K562 (cell line): ENCODE measurements at regions not wholly inside any gene's neighbourhood (a gene's known extent, or its start where the extent isn't known, plus 50 kb on each side); places are given as distances from the start of the nearest gene placed in this dataset.

Source experiments
- ATAC-seq: fragments of 200-7000 bp; cut with Tn5 transposase; 3 replicates; pipeline ENCODE4 v1.9.1; 2020; ENCODE audit warnings: moderate library complexity
- BruUV-seq: library from RNA; stranded (reverse); fragments of 400-500 nt; replicated peaks from 2 replicates; lab custom pipeline; 2021; lab: Mats Ljungman, UMichigan
- CTCF ChIA-PET: fragments of 300-600 bp; formaldehyde crosslinking; extraction: SDS; loops from one replicate; lab custom pipeline; 2021; ENCODE audit warnings: low intra/inter-chr PET ratio; lab: Yijun Ruan, JAX
- POLR2A ChIA-PET: fragments of 300-600, 350-650 bp; sonication (Branson Sonifier 250); formaldehyde crosslinking; extraction: SDS; loops from one replicate; lab custom pipeline; 2021; ENCODE audit warnings: antibody characterized with exemption, inconsistent platforms; lab: Yijun Ruan, JAX
- DNase-seq, 4 experiments: peaks; one replicate each; pipeline versions ENCODE4 v3.0.0 to v3.0.0-alpha.2; 2011 to 2018; ENCODE audit warnings: low spot score in 3 of 4, mixed read lengths in 3 of 4; ENCODE audit errors: extremely low read depth in 1 of 4
- FAIRE-seq: peaks from 2 replicates; lab custom pipeline; 2011; peaks lifted over from hg19 to GRCh38; lab: Jason Lieb, UNC
- H2AFZ ChIP-seq: 2 replicates; pipeline ENCODE4 v1.6.0; 2011; ENCODE audit warnings: low read depth, low read length, control low read depth, inconsistent platforms
- H3K27ac ChIP-seq: fragments of 200-600 bp; 3 replicates; pipeline ENCODE4 v1.8.0; 2011; ENCODE audit warnings: low read depth, mild to moderate bottlenecking, control low read depth, inconsistent platforms, low read length, moderate library complexity, mixed read lengths; ENCODE audit errors: extremely low read depth
- H3K27me3 ChIP-seq, 2 experiments: fragments of 300-600 bp in 1 of 2; 2 replicates in 1 of 2; 3 replicates in 1 of 2; pipeline versions ENCODE4 v1.6.0 to v1.8.0; 2011; ENCODE audit warnings: inconsistent platforms in 2 of 2, low read length in 2 of 2, mild to moderate bottlenecking in 1 of 2, mixed read lengths in 1 of 2, moderate library complexity in 1 of 2; ENCODE audit not compliant: control insufficient read depth in 2 of 2, insufficient read depth in 2 of 2
- H3K36me3 ChIP-seq: fragments of 300-600 bp; 3 replicates; pipeline ENCODE4 v1.8.0; 2011; ENCODE audit warnings: mild to moderate bottlenecking, low read length, inconsistent platforms; ENCODE audit not compliant: control insufficient read depth, insufficient read depth
- H3K4me1 ChIP-seq, 2 experiments: fragments of 200-600 bp in 1 of 2; replicated peaks in 1 of 2; 2 replicates in 1 of 2; 3 replicates in 1 of 2; pipeline versions ENCODE4 v1.5.1 to v1.8.0; 2011; ENCODE audit warnings: inconsistent platforms in 2 of 2, low read length in 2 of 2, mild to moderate bottlenecking in 1 of 2, mixed read lengths in 1 of 2, moderate library complexity in 1 of 2; ENCODE audit not compliant: control insufficient read depth in 2 of 2, insufficient read depth in 2 of 2
- H3K4me2 ChIP-seq: 2 replicates; pipeline ENCODE4 v1.6.1; 2011; ENCODE audit warnings: low read length, control low read depth, inconsistent platforms, mixed read lengths; ENCODE audit not compliant: insufficient read depth
- H3K4me3 ChIP-seq: fragments of 200-600 bp; sonication (generic), shearing (Covaris generic); 2 replicates; pipeline ENCODE4 v1.5.1; 2016; ENCODE audit warnings: control low read depth, inconsistent platforms
- H3K79me2 ChIP-seq: fragments of 200-600 bp; 3 replicates; pipeline ENCODE4 v1.8.0; 2011; ENCODE audit warnings: low read length, inconsistent platforms; ENCODE audit not compliant: control insufficient read depth, insufficient read depth
- H3K9ac ChIP-seq, 2 experiments: 2 replicates each; pipeline versions ENCODE4 v1.6.0 to v1.6.1; 2011; ENCODE audit warnings: low read depth in 2 of 2, low read length in 2 of 2, control low read depth in 1 of 2, inconsistent platforms in 1 of 2, mild to moderate bottlenecking in 1 of 2, mixed read lengths in 1 of 2; ENCODE audit not compliant: insufficient read depth in 1 of 2
- H3K9me1 ChIP-seq: one replicate; pipeline ENCODE4 v1.6.0; 2011; ENCODE audit warnings: inconsistent platforms, mild to moderate bottlenecking, low read length, moderate library complexity; ENCODE audit not compliant: control insufficient read depth, insufficient read depth
- H3K9me3 ChIP-seq: replicated peaks from 2 replicates; pipeline ENCODE4 v1.5.1; 2011; ENCODE audit warnings: low read depth, low read length, inconsistent platforms; ENCODE audit not compliant: control insufficient read depth, insufficient read depth
- H4K20me1 ChIP-seq: replicated peaks from 2 replicates; pipeline ENCODE4 v1.6.1; 2011; ENCODE audit warnings: low read length, inconsistent platforms, mixed read lengths; ENCODE audit not compliant: control insufficient read depth, insufficient read depth
- ATF6 ChIP-seq: sonication (generic); formaldehyde crosslinking; IDR thresholded peaks from 2 replicates; pipeline ENCODE4 v1.4.0; 2020; ENCODE audit warnings: mild to moderate bottlenecking, missing genetic modification reagents
- CCAR2 ChIP-seq: fragments of 200-400 bp; formaldehyde crosslinking; IDR thresholded peaks from 2 replicates; pipeline ENCODE4 v1.6.1; 2017; ENCODE audit warnings: mild to moderate bottlenecking, low read depth, low read length
- ETV5 ChIP-seq: sonication (generic); formaldehyde crosslinking; IDR thresholded peaks from 2 replicates; pipeline ENCODE4 v1.4.0; 2020; ENCODE audit warnings: low read depth, mild to moderate bottlenecking, missing genetic modification reagents
- FIP1L1 ChIP-seq: fragments of 200-400 bp; formaldehyde crosslinking; IDR thresholded peaks from 2 replicates; pipeline ENCODE4 v1.6.1; 2018; ENCODE audit warnings: mild to moderate bottlenecking, low read depth, low read length; ENCODE audit not compliant: poor library complexity, severe bottlenecking
- GTF2E2 ChIP-seq: fragments of 200-800 bp; sonication (Bioruptor generic); IDR thresholded peaks from 2 replicates; pipeline ENCODE4 v1.6.1; 2016; ENCODE audit warnings: missing genetic modification characterization, missing compliant biosample characterization
- HDAC3 ChIP-seq: fragments of 450-650 bp; IDR thresholded peaks from 2 replicates; pipeline ENCODE4 v1.6.1; 2018; ENCODE audit warnings: borderline replicate concordance, mild to moderate bottlenecking, moderate library complexity; ENCODE audit not compliant: partially characterized antibody
- MTA2 ChIP-seq: fragments of 450-650 bp; IDR thresholded peaks from 2 replicates; pipeline ENCODE4 v1.6.1; 2016; ENCODE audit warnings: low read depth
- NONO ChIP-seq, 2 experiments: fragments of 200-400 bp in 1 of 2; fragments of 450-650 bp in 1 of 2; formaldehyde crosslinking in 1 of 2; IDR thresholded peaks; 2 replicates each; pipeline ENCODE4 v1.6.1; 2017; ENCODE audit warnings: low read depth in 2 of 2, mild to moderate bottlenecking in 2 of 2, moderate library complexity in 2 of 2, low read length in 1 of 2
- RBM14 ChIP-seq: fragments of 200-400 bp; formaldehyde crosslinking; IDR thresholded peaks from 2 replicates; pipeline ENCODE4 v1.6.1; 2018; ENCODE audit warnings: low read depth, mild to moderate bottlenecking, low read length, moderate library complexity, borderline replicate concordance; ENCODE audit not compliant: insufficient read depth
- RBM15 ChIP-seq: fragments of 200-400 bp; formaldehyde crosslinking; IDR thresholded peaks from 2 replicates; pipeline ENCODE4 v1.6.1; 2018; ENCODE audit warnings: mild to moderate bottlenecking, low read length, moderate library complexity; ENCODE audit not compliant: insufficient read depth
- RFX1 ChIP-seq: fragments of 450-650 bp; IDR thresholded peaks from 2 replicates; pipeline ENCODE4 v1.6.1; 2016; ENCODE audit warnings: mild to moderate bottlenecking, moderate library complexity
- SMAD2 ChIP-seq: fragments of 150-350 bp; IDR thresholded peaks from 2 replicates; pipeline ENCODE4 v1.6.1; 2014; ENCODE audit warnings: low read depth, mild to moderate bottlenecking, low read length
- XRCC5 ChIP-seq: fragments of 200-400 bp; formaldehyde crosslinking; IDR thresholded peaks from 2 replicates; pipeline ENCODE4 v1.6.1; 2017; ENCODE audit warnings: low read depth, mild to moderate bottlenecking, low read length
- ZC3H8 ChIP-seq: fragments of 450-650 bp; IDR thresholded peaks from 2 replicates; pipeline ENCODE4 v1.6.1; 2017
- ZNF146 ChIP-seq: IDR thresholded peaks from one replicate; pipeline ENCODE4 v1.6.1; 2018; ENCODE audit warnings: missing compliant biosample characterization; ENCODE audit not compliant: unreplicated experiment
- WGBS: fragments of 100-300 bp; shearing (Covaris generic); methylation state at CpG from one replicate; pipeline ENCODE4 v1.1.6; 2016; ENCODE audit warnings: low coverage, mixed read lengths; ENCODE audit not compliant: insufficient coverage; ENCODE audit errors: missing lambda C conversion rate; 5-methylcytosine and 5-hydroxymethylcytosine counted together
- in situ Hi-C: fragments of 300-500 bp; cut with MboI; formaldehyde crosslinking; loops from 4 replicates; pipeline ENCODE4 v1.15.0; 2018; ENCODE audit warnings: inconsistent platforms, mixed read lengths
- intact Hi-C: fragments of 100-400 bp; cut with micrococcal nuclease; formaldehyde crosslinking; loops from 2 replicates; pipeline ENCODE4 v1.14.2; 2022

- Histone ChIP-seq H2AFZ (no peak overlapping the region), H3K4me1 (no peaks in the 10 kb centered on the region), H3K9me1 (no peaks in the 10 kb centered on the region), H3K4me2 (no peak overlapping the region), H3K36me3 (no peaks in the 10 kb centered on the region), H3K9me3 (0 out of 2 replicates have a peak, but pooled peaks cover 2% of the 10 kb centered on the region), H3K27ac (no peak overlapping the region), H3K27me3 (no peaks in the 10 kb centered on the region), H3K79me2 (no peaks in the 10 kb centered on the region)
- ChIA-PET CTCF (no interaction called here), POLR2A (no interaction called here)
- BruUV-seq: no TSS peak
- ATAC-seq (no peak), FAIRE-seq (no peak)
- WGBS: under 1% methylated on average over 8 of the region's 8 CpGs
- intact Hi-C loops: no loop called here
- in situ Hi-C loops: no loop called here
- TF ChIP-seq RBM15: no peak
- no peak for TF ChIP-seq MTA2
- TF ChIP-seq SMAD2: no peak
- TF ChIP-seq ETV5 (CRISPR knock-in tag): no peak
- TF ChIP-seq, all 486 proteins: peak for 0
- Histone ChIP-seq H3K4me3 (no peak overlapping the region), H3K9ac (no peak overlapping the region), H4K20me1 (no peaks in the 10 kb centered on the region)
- DNase-seq: no peak
These were observed 226.2 kb downstream of the AJAP1 start for GRCh38 chr1:4880626-4881025.

- DNase-seq (no peak), FAIRE-seq (no peak), ATAC-seq (no peak)
- H3K27ac ChIP-seq: no peak overlapping the region
- intact Hi-C loops: no loop called here
- in situ Hi-C loops: no loop called here
- CTCF ChIA-PET: no interaction called here
- H2AFZ ChIP-seq: no peak overlapping the region
- H3K36me3 ChIP-seq: no peaks in the 10 kb centered on the region
- H3K79me2 ChIP-seq: no peaks in the 10 kb centered on the region
- BruUV-seq: no TSS peak
- no peaks in the 10 kb centered on the region for H3K9me1 ChIP-seq
- no peak overlapping the region for H3K4me2 ChIP-seq
- H4K20me1 ChIP-seq: no peaks in the 10 kb centered on the region
- POLR2A ChIA-PET: no interaction called here
- 2% methylated on average over 3 of the region's 3 CpGs for WGBS
- H3K27me3 ChIP-seq: no peaks in the 10 kb centered on the region
- no peaks in the 10 kb centered on the region for H3K9me3 ChIP-seq
- H3K9ac ChIP-seq: no peak overlapping the region
- no peaks in the 10 kb centered on the region for H3K4me1 ChIP-seq
- H3K4me3 ChIP-seq: no peak overlapping the region
- TF ChIP-seq RFX1 (no peak), HDAC3 (no peak), ZC3H8 (no peak), ZNF146 (CRISPR knock-in tag) (no peak), ATF6 (CRISPR knock-in tag) (no peak), FIP1L1 (no peak), GTF2E2 (tag) (no peak), XRCC5 (no peak), RBM14 (no peak), CCAR2 (no peak), NONO (IDR thresholded peaks at IDR 0.05; ENCODE audit: low read depth in 2 of 2, low read length in 1 of 2) (no peak)
These were observed 223.0 kb downstream of the AJAP1 start for GRCh38 chr1:4877426-4877825.
